Epithelial cell of esophagus (primary cell): ENCODE measurements at regions not wholly inside any gene's neighbourhood (a gene's known extent, or its start where the extent isn't known, plus 50 kb on each side); places are given as distances from the start of the nearest gene placed in this dataset.
"Not testable (repeated sequence)": the region's sequence is repeated elsewhere in the genome, so short reads cannot be mapped to it uniquely, and the experiment has no call there.

ENCODE experiments used
- DNase-seq: peaks from one replicate; pipeline ENCODE4 v3.0.0; 2010; ENCODE audit warnings: low read depth
- H3K4me3 ChIP-seq: 2 replicates; pipeline ENCODE4 v1.5.1; 2011; ENCODE audit warnings: mild to moderate bottlenecking, low read length, control low read depth
- CTCF ChIP-seq: IDR thresholded peaks from 2 replicates; pipeline ENCODE4 v1.5.1; 2011; ENCODE audit warnings: low read depth, mild to moderate bottlenecking, low read length, control low read depth, inconsistent platforms; ENCODE audit not compliant: insufficient read depth; ENCODE audit errors: missing control alignments

- H3K4me3 ChIP-seq: no peak overlapping the region
- TF ChIP-seq CTCF: no peak
- no peak for DNase-seq
These were observed 85.3 kb upstream of the ZNF608 start for GRCh38 chr5:124831687-124832240.

GRCh38 chr5:124832510-124832909 is 86.1 kb upstream of the ZNF608 start:
- no peak for TF ChIP-seq CTCF
- H3K4me3 ChIP-seq: no peak overlapping the region
- DNase-seq: no peak

- H3K4me3 ChIP-seq, DNase-seq: not testable (repeated sequence)
These were observed 89.9 kb upstream of the ZNF608 start for GRCh38 chr5:124836314-124836713.

- no peak for TF ChIP-seq CTCF
- peak; percentile 46 for DNase-seq
- H3K4me3 ChIP-seq: no peak overlapping the region
These were observed 93.0 kb upstream of the ZNF608 start for GRCh38 chr5:124839371-124839998.

GRCh38 chr5:124841829-124842712 is 95.6 kb upstream of the ZNF608 start:
- DNase-seq: peak; percentile 90
- peak overlapping the region; percentile 19 for H3K4me3 ChIP-seq
- TF ChIP-seq CTCF: no peak

- TF ChIP-seq CTCF: no peak
- no peak overlapping the region for H3K4me3 ChIP-seq
- DNase-seq: no peak
These were observed 96.5 kb upstream of the ZNF608 start for GRCh38 chr5:124842725-124843595.

GRCh38 chr5:124843596-124843899 is 97.1 kb upstream of the ZNF608 start:
- DNase-seq: no peak
- no peak overlapping the region for H3K4me3 ChIP-seq
- no peak for TF ChIP-seq CTCF
